ENCODE measurements at regions not wholly inside any gene's neighbourhood (a gene's known extent, or its start where the extent isn't known, plus 50 kb on each side); places are given as distances from the start of the nearest gene placed in this dataset.
"Not testable (repeated sequence)": the region's sequence is repeated elsewhere in the genome, so short reads cannot be mapped to it uniquely, and the experiment has no call there.

GRCh38 chr18:43982582-43982981 lies 698.1 kb upstream of the SETBP1 start:
- no peaks in the 10 kb centered on the region for H3K4me1 Mint-ChIP-seq
- no peak overlapping the region for H3K27ac Mint-ChIP-seq
- intact Hi-C loops (cut with micrococcal nuclease): no loop called here
- no peaks in the 10 kb centered on the region for H3K36me3 Mint-ChIP-seq (ENCODE audit: low read depth)
- no peak overlapping the region for H3K4me3 Mint-ChIP-seq
- ChIA-PET POLR2A (no interaction called here), CTCF (no interaction called here)
- DNase-seq: no peak
- TF ChIP-seq CTCF (IDR thresholded peaks at IDR 0.05): no peak
- ATAC-seq (ENCODE audit: low read depth): no peak
- H3K27me3 Mint-ChIP-seq: peaks cover 7% of the 10 kb centered on the region
- peaks cover 4% of the 10 kb centered on the region for H3K9me3 Mint-ChIP-seq

GRCh38 chr18:43987061-43987460 lies 693.6 kb upstream of the SETBP1 start:
- H3K36me3 Mint-ChIP-seq (ENCODE audit: low read depth); H3K4me3 Mint-ChIP-seq; DNase-seq; H3K4me1 Mint-ChIP-seq; H3K27ac Mint-ChIP-seq; POLR2A ChIA-PET; H3K27me3 Mint-ChIP-seq; intact Hi-C loops (cut with micrococcal nuclease); CTCF ChIA-PET; ATAC-seq (ENCODE audit: low read depth): not testable (repeated sequence)
- H3K9me3 Mint-ChIP-seq: peaks cover 15% of the 10 kb centered on the region

GRCh38 chr18:43992741-43993140 lies 687.9 kb upstream of the SETBP1 start:
- CTCF ChIA-PET: no interaction called here

GRCh38 chr18:43994381-43994780 lies 686.3 kb upstream of the SETBP1 start:
- Mint-ChIP-seq H3K4me3 (no peak overlapping the region), H3K27me3 (no peaks in the 10 kb centered on the region), H3K27ac (no peak overlapping the region), H3K36me3 (ENCODE audit: low read depth) (no peaks in the 10 kb centered on the region), H3K4me1 (no peaks in the 10 kb centered on the region), H3K9me3 (peaks cover 7% of the 10 kb centered on the region)
- intact Hi-C loops (cut with micrococcal nuclease): no loop called here
- DNase-seq (no peak), ATAC-seq (ENCODE audit: low read depth) (no peak)
- CTCF ChIA-PET: no interaction called here
- POLR2A ChIA-PET: no interaction called here
- TF ChIP-seq CTCF (IDR thresholded peaks at IDR 0.05): no peak

More at GRCh38 chr18:43992741-43993140, 687.9 kb upstream of the SETBP1 start:
- Mint-ChIP-seq H3K27ac (no peak overlapping the region), H3K36me3 (ENCODE audit: low read depth) (no peaks in the 10 kb centered on the region), H3K27me3 (no peaks in the 10 kb centered on the region), H3K9me3 (peaks cover 11% of the 10 kb centered on the region), H3K4me1 (no peaks in the 10 kb centered on the region), H3K4me3 (no peak overlapping the region)
- ATAC-seq (ENCODE audit: low read depth) (no peak), DNase-seq (no peak)
- TF ChIP-seq CTCF (IDR thresholded peaks at IDR 0.05): no peak
- intact Hi-C loops (cut with micrococcal nuclease): no loop called here
- POLR2A ChIA-PET: no interaction called here

- H3K4me3 Mint-ChIP-seq: no peak overlapping the region
- POLR2A ChIA-PET: no interaction called here
- no peak for TF ChIP-seq CTCF (IDR thresholded peaks at IDR 0.05)
- H3K9me3 Mint-ChIP-seq: no peaks in the 10 kb centered on the region
- DNase-seq (no peak), ATAC-seq (ENCODE audit: low read depth) (no peak)
- no peaks in the 10 kb centered on the region for H3K27me3 Mint-ChIP-seq
- intact Hi-C loops (cut with micrococcal nuclease): no loop called here
- H3K36me3 Mint-ChIP-seq (ENCODE audit: low read depth): no peaks in the 10 kb centered on the region
- CTCF ChIA-PET: no interaction called here
- H3K27ac Mint-ChIP-seq: no peak overlapping the region
- no peaks in the 10 kb centered on the region for H3K4me1 Mint-ChIP-seq
Measured at GRCh38 chr18:44013871-44014270, 666.8 kb upstream of the SETBP1 start.

GRCh38 chr18:44025421-44025820 lies 655.3 kb upstream of the SETBP1 start:
- ChIA-PET CTCF (no interaction called here), POLR2A (no interaction called here)
- Mint-ChIP-seq H3K4me3 (no peak overlapping the region), H3K27ac (no peak overlapping the region), H3K4me1 (no peaks in the 10 kb centered on the region), H3K27me3 (peaks cover 3% of the 10 kb centered on the region), H3K36me3 (ENCODE audit: low read depth) (no peaks in the 10 kb centered on the region), H3K9me3 (no peaks in the 10 kb centered on the region)
- intact Hi-C loops (cut with micrococcal nuclease): no loop called here
- DNase-seq: no peak
- no peak for ATAC-seq (ENCODE audit: low read depth)
- no peak for TF ChIP-seq CTCF (IDR thresholded peaks at IDR 0.05)

Measured in activated B cell treated with CpG ODN at 0.5 μM for 24 hours (primary cell).